GM19239 (cell line): ENCODE measurements at regions not wholly inside any gene's neighbourhood (a gene's known extent, or its start where the extent isn't known, plus 50 kb on each side); places are given as distances from the start of the nearest gene placed in this dataset.

Experiments used
- DNase-seq: peaks from one replicate; pipeline ENCODE4 v3.0.0; 2011; ENCODE audit warnings: low spot score; ENCODE audit not compliant: insufficient read length
- FAIRE-seq: peaks from 2 replicates; lab custom pipeline; 2011; peaks lifted over from hg19 to GRCh38; lab: Jason Lieb, UNC

DNA sequence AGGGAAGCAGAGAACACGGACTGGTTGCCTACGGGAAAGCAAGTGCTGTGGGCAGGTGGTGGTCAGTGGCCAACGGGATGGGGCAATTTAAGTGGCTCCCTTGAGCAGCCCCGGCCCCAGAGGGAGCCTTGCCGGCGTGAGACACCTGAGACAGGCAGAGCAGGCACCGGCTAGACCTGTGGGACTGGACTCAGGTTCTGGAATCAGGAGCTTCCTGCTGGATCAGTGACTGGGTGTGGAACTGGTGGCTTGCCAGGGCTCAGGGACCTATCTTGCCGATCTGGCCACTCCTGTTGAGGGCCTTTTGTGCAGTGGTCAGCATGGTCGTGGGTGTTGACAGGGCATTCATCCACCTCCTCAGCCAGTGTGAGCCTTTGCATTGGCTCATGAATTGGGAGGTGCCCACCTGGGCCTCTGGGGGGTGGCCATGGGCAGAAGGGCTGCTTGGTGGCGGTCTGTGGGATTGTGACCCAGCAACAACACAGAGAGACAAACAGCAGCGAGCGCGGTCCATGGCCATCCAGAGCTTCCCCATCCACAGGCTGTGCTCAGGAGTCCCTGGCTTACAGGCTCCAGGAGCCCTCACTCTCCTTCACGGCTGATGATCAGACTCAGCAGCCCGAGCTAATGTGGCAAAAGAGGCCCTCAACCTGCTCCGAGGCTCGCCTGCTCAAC, 85.4 kb upstream of the ZNF516 start:
- no peak for FAIRE-seq
- no peak for DNase-seq

DNA sequence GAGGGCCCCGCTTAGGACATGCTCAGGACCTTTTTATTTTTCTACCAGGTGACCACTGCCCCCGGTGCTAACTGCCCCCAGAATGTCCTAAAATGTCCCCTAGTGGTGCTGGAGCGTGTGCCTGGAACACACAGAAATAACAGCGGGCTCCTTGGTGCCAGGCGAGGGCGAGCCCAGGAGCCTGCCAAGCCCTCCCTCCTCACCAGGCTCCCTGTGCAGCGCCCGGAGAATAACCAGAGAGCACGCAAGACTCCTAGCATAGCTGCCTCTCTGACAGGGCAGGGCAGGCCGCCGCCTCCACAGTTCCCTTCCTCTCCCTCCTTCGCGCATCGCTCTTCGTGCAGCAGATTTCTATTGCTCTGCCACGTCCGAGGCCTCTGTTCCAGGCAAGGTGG, 84.3 kb upstream of the ZNF516 start:
- DNase-seq (no peak), FAIRE-seq (no peak)

DNA sequence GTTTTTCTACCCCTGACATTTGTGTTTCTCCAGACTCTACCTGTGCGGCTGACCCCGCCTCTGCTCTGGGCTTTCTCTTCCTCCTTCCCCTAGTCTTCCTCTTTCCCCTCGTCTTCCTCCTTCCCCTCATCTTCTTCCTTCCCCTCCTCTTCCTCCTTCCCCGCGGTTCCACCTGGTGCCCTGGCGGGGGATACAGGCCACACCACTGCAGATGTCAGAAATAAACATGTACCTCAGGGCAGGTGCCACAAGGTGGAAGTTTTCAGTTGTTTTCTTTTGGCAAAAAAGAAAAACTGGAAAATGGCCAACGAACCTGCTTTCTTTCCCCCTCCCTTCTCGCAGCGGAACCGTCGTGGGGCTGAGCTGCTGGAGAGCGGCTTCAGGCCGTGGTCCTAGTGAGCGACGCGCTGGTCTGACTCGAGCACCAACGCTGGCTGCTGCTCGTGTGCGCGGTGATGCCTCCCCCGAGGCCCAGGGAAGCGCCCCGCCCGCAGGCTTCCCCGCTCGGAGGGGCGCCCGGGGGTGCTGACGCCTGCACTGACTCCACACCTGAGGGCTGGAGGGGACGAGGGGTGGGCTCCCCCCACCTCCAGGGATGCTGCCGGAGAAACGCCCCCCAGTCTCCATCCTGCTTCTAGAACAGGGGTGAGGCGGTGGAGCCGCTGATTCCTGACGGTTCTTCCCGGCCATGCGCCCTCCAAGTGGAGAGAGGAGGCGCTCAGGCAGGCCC, 83.7 kb upstream of the ZNF516 start:
- FAIRE-seq (no peak), DNase-seq (no peak)

- DNase-seq: no peak
- FAIRE-seq: no peak
Measured at GRCh38 chr18:76573325-76574025, 78.4 kb upstream of the ZNF516 start.

- DNase-seq: no peak
- FAIRE-seq: no peak
Measured at GRCh38 chr18:76572518-76573247, 77.6 kb upstream of the ZNF516 start.

DNA sequence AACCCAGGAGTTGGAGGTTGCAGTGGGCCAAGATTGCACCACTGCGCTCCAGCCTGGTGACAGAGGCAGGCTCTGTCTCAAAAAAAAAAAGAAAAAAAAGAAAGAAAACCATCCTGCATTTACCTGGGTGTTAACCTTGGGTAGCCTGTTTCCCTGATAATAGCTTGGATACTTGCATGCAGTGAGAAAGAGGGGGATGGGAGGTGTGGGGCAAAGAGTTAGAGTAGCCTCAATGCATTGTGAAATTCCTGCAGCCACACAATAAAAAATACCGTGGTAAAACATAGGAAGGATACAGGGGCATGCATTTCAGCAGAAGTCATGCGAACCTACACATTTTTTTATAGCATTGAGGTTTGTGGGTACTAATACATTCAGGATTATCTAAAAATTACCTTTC, 76.6 kb upstream of the ZNF516 start:
- DNase-seq (no peak), FAIRE-seq (no peak)

GRCh38 chr18:76570856-76571255, 75.8 kb upstream of the ZNF516 start:
- DNase-seq (no peak), FAIRE-seq (no peak)

- FAIRE-seq (no peak), DNase-seq (no peak)
Measured at GRCh38 chr18:76569644-76570419, 74.8 kb upstream of the ZNF516 start.

DNA sequence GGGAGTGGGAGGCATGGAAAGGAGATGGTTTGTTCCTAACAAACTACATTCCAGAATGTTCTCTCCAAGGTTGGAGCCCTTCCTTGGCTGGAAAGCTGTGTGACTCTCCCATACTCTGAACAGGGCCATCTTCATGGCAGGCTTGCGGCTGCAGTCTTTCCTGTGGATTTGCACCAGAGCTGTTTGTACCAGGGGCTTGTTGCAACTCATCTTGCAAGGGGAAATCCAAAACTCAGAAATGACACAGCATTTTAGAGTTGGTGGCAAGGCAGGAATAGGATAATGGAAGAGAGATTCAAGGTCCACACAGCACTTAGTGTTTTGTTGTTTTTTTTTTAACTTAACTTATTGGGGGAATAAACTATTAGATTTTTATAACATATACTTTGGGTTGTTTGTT, 73.7 kb upstream of the ZNF516 start:
- DNase-seq (no peak), FAIRE-seq (no peak)

- DNase-seq: no peak
- no peak for FAIRE-seq
Measured at GRCh38 chr18:76567835-76568445, 72.9 kb upstream of the ZNF516 start.

DNA sequence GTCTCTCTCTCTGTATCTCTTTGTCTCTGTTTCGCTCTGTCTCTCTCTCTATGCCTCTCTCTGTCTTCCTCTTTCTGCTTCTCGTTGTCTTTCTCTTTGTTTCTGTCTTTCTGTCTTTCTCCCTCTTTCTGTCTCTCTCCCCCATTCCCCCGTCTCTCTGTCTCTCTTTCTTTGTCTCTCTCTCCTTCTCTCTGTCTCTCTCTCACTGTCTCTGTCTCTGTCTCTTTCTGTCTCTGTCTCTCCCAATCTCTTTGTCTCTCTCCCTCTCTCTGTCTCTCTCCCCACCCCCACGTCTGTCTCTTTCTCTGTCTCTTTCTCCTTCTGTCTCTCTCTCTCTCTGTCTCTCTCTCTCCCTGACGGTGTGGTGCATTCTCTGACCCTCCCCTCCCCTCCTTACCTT, 71.9 kb upstream of the ZNF516 start:
- FAIRE-seq (no peak), DNase-seq (no peak)

DNA sequence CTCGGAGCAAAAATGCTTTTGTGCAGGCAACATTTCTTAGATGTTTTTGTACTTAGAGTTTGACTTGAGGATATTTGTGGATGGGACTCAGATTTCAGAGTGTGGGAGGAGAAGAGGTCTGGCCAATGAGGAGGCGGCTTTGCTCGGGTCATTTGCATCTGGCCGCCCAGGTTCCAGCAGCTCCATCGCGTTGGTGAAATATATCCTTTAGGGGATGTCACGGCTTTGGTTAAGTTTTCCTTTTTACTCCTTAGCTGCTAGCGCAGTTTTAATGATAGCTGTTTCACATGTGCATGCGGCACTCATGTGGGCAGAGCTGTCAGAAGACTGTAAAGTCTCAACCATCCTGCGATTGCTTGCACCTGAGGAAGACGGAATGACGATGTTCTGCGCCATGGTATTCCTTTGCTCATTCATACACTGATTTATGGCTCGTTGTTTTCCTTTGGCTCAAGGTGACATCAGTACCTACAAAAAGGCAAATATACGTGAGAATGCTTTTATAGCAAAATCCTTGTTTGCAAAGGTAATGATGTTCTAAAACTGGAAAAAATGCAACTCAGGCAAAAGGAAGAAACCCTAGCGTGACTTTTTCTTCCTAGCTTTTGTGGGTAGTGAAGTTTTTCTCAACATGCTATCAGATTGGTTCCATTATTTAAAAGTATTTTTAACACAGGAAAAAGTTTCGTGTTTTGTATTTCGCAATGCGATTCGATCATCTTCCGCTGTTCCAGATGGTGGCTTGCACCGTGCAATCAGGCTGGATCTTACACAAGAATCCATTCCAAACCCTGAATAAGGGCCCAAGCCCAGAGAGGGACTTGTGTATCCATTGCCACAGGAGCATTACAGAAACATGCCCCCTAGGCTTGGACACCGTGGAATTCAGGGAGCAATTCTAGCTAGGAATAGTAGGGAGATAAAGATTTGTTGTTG, 70.5 kb upstream of the ZNF516 start:
- DNase-seq: no peak
- FAIRE-seq: no peak

GRCh38 chr18:76564655-76565237, 69.7 kb upstream of the ZNF516 start:
- FAIRE-seq (no peak), DNase-seq (no peak)

- FAIRE-seq (no peak), DNase-seq (no peak)
Measured at GRCh38 chr18:76564117-76564516, 69.1 kb upstream of the ZNF516 start.

DNA sequence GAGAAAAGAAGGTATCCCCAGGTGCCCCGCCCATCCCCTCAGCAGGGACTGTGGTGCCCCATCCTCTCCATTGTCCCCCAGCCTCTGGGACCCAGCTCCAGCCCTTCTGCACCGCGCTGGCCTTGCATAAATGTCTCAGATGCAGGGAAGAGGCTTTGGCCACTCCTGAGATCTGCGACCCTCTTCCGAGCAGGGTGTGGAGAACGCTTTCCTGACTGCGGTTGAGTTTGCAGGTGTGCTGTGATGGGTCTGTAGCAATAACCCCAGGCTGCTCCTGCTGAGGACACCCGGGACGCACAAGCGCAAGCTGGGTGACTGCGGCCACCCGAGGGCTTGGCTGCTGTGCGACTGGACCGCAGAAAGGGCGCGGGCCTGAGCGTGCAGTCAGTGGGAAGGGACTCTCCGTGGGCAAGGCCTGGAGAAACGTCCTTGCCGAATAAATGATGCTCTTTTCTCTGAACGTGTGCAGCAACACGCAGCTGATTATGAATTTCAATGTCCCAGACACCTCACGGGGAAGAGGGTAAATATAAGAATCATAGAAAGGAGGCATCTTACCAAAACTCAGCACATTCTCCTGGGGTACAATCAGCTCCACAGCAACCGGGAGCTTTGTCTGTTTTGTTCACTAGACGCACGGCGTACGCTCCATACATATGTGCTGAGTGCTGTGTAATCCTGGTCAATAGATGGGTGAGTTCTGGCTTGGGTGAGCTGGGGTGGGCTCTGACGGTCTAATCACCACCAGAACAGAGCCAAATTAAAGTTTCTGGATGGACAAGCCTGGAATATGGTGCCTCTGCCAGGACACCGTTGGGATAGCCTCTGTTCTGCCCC, 67.5 kb upstream of the ZNF516 start:
- FAIRE-seq (no peak), DNase-seq (no peak)

- DNase-seq (no peak), FAIRE-seq (no peak)
Measured at GRCh38 chr18:76558881-76559667, 64.0 kb upstream of the ZNF516 start.
